Left hindlimb (tissue), 1 donor: ENCODE measurements at regions not wholly inside any gene's neighbourhood (a gene's known extent, or its start where the extent isn't known, plus 50 kb on each side); places are given as distances from the start of the nearest gene placed in this dataset.

Experiments used
- DNase-seq: peaks from one replicate; pipeline ENCODE4 v3.0.0-alpha.2; 2018

DNA sequence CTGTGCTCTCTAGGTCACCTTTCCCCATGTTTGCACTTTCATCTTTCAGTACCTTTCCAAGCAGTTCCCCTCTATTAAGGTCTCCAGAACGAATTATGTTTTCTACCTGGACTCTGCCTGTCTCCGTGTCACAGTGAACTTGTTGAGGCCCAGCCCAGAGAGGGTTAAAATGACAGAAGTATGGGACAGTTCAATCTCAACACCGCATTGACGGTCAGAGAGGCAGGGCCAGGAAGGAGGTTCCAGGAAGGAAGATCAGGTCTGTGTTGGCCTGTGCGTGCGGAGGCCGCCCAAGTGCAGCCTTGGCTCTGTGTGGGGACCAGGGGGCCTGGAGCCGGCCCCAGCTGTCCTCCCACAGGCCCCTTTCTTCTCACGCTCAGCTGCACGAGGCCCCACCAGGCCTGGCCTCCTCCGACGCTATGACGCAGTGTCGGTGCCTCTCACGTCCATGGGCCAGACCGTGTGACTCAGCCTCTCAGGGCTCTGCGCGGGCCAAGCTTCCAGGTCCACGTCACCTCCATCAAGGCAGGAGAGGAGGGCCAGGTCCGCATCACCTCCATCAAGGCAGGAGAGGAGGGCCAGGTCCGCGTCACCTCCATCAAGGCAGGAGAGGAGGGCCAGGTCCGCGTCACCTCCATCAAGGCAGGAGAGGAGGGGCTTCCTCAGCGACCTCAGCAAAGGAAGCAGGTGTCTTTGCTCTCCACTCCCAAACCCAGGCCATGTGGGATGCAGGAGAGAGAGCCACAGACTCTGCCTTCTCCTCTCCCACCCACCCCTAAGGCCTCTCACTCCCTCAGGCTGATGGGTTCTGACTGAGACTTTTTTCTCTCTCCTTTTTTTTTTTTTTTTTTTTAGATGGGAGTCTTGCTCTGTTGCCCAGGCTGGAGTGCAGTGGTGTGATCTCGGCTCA is 83.1 kb downstream of the CPN2 start:
- DNase-seq = peak; percentile 81

DNA sequence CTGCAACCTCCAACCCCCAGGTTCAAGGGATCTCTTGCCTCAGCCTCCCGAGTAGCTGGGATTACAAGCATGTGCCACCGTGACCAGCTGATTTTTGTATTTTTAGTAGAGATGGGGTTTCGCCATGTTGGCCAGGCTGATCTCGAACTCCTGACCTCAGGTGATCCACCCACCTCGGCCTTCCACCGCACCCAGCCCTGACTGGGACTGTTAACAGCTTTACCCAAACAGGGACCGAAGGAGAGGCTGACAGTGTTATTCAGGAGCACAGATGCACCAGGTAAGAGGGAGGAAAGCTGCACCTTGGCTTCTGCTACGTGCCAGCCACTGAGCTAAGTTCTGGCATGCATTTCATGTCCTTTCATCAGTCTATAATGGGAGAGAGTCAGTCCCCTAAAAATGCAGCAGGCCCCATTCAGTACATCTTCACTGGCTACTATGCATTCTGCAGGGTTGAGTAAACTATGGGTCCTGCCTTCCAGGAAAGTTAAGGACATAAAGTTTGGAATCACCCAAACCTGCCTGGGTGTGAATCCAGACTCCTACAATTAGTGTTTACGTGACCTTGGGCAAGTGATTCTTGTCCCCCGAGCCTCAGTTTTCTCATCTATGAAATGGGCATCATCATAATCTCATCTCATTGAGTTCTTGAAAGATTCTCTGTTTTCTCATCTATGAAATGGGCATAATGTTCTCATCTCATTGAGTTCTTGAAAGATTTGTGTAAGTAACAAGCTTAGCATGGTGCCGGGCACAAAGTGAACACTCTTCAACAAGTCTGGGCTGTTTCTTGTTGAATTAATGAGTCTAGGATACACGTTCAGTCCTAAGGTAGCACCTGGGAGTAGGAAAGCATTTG is 82.2 kb downstream of the CPN2 start:
- no peak for DNase-seq

DNA sequence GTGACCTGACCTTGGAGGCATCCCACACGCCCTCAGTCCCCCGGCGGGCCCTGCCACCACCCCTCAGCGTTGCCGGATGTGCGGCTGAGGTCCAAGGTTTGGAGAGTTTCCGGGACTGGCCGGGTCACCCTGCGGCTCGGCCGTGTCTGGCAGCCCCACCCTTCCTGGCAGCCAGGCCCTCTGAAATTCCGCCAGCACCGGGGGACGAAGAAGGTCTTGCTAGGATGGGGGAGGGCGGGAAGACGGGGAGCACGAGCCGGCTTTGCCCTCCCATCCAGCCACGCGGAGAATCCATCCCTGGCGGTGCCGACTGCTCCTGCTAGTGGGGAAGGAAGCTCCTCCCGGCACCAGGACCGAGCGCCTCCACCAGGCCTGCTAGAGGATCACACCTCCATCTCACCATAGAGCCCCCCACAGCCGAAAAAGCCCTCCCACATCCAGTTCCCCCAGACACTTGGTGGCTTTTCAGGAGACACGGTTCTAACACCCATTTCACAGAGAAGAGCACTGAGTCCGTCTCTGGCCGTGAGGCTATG is 81.5 kb downstream of the CPN2 start:
- DNase-seq = peak; percentile 92

DNA sequence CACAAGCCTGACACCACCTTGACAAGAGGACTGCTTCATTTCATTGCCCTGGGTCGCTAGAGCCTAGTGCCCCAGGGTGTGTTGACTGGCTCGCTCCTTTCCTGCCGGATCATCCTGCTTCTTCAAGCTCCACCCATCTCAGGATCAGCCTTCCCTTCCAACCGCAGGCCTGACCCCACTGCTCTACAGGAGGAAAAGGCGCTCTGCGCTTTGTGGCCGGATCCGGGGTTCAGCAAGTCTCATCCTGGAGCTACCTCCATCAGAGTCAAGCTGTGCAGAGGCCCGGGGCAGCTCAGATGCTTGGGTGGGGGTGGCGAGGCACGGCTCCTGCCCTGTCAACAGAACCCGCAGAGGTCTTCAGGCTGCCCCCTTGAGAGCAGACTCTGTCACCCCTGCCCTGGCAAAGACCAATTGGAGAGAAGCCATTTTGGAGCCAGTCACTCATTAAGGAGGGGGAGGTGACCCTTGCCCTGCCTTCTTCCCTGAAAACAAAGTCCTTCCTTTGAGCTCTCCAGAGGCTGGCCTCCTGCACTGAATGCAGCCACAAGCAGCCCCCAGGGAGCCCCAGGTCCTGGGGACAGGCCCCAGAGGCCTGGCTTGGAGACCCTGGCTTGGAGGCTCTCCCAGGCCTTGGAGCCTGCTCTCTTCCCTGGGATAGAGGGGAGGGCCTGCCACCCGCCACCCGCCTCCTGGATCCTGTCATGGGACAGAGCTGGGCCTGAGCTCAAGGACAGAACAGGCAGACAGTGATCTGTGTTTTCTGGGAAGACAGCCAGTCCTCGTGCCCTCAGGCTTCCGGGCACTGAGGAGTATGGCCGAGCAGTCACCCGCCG is 80.3 kb downstream of the CPN2 start:
- DNase-seq = peak; percentile 89

DNA sequence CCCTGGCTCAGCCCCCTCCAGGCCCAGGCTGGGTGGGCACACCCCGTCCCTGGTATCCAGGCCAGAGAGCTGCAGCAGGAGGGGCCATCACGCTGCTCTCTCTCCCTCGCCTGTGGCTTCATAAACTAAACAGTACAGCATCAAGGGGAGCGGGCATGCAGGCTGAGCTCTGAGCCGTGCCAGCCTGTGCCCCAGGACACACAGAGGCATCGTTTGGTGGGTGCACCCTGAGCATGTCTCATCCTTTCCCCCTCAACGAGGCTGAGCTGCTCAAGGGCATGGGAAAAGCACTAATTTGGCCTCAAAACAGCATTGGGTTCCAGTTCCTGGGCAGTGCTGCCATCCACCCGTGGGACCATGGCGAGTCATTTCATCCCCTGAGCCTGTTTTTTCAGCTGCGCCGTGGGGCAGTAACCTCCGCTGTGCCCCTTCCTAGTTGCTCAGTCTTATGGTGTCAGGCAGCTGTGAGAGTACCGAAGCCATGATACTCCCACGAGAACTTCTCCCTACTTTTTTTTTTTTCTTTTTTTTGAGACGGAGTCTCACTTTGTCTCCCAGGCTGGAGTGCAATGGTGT is 79.6 kb downstream of the CPN2 start:
- no peak for DNase-seq

DNA sequence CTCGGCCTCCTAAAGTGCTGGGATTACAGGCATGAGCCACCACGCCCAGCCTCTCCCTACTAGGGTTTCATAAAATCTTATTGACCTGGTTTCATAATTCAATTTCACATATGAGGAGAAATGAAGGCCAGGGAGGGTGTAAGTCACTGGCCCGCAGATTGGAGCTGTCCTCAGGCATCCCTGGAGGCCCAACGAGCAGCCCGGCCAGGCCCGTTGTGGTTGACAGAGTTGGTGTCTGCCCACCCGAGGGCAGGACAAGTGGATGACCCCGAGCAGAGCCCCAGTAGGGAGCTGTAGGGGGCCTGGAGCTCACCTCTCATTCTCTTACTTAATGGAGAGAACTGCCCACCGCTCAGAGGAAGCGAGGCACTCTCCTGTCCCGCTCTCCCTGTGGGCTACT is 78.9 kb downstream of the CPN2 start:
- DNase-seq = peak; percentile 29

DNA sequence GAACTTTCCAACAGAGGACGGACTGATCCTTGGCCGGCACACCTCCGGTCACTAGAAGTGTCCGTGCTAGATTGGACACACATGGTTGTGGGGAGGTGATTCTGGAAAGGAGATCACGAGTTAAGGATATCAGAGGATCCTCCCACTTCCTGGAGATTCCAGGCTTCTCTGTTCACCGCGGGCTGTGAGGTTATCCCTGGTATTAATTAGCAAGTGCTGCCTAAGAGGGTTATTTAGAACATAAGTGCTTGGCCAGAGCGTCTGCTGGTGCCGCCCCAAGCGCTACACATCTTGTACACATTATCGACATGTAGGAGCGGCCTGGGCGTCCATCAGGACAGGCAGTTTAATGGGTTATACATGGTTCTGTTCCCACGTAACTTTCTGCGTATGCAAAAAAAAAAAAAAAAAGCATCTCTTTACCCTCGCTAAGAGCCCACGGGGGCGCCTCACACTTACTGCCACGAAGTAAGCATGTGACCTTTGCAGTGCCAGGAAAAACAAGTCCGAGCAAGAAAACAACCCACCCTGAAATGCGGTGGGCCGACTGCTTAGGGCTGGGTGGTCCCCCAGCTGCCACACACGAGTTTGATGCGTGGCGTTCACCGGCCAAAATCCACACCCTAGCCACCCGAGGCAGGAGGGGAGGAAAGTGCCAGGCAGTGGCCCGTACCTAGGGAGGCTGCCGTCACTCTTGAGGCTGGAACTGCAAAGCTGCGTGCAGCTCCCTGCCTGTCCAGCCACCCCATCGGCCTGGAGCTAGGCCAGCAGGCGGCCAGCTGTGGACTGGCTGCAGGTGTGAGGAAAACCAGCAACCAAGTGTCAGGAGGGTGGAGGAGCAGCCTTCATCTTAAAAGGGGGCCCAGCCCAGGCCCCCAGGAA is 78.0 kb downstream of the CPN2 start:
- peak; percentile 76 for DNase-seq

DNA sequence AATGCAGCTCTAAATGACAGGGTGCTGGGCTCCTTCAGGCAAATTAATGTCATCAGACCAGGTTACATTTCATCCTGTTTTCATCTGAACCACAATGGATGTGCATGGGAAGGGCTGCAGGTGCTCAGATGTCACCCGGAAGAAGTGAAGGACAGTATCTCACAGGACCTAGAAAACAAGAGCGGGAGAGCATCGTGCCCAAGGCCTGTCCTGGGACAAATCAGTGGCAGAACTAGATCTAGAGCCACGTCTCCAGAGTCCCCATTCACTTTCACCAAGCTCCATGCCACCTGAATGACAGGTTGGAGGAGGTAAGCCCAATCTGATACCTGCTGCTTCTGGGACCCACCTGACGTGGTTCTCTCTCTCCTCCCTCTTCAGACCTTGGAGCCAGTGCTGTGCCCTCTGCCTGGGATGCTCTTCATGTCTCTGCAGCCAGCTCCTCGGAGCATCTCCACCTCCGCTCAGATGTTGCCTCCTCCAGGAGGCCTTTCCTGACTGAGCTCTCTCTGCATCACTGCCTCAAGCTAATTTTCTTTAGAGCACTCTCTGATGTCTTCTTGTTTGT is 77.3 kb downstream of the CPN2 start:
- DNase-seq = peak; percentile 25

DNA sequence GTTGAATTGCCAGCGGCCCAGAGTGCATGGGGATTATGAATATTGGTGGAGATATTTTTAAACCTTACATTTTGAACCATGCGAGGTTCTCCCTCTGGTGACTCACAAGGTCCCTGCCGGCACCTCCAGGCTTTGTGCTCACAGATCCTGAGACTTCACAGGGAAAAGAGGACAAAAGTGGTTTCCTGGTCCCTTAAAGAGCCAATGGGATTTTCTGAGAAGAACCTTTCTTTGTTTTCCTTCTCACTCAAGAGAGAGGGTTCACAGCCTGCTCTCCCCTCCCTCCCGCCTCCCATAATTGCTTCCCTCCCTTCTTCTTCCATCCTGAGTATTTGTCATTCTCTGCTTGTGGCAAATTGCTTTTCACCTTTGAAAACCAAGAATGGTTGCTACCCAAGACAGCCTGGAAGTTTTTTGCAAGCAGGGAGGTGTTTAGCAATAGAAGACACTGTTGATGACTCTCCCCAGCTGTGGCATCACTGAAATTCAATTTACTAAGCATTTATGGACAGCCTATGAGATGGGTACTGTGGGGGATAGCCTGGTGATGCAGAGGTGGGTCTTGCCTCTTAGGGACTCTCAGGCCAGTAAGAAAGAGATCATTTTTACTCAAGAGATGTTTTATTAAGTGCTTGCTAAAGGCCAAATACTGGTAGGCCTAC is 76.6 kb downstream of the CPN2 start:
- DNase-seq = peak; percentile 25

DNA sequence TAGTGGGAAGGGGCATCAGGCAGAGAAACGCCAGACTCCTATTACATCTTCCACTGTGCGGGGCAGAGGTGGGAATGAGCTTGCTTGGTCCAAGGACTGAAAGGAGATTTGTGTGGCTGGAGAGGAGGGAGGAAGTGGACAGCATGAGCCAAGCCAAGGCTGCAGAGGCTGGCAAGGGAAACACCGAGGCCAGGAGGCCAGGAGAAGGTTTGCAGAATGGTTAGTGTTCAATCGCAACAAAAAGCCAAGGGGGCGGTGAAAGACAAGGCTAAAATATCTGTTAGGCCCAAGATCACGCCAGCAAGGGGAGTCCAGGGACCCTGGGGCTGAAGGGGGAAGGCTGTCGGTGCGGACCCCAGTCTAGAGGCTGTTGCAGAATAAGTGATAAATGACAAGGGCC is 75.8 kb downstream of the CPN2 start:
- DNase-seq = peak; percentile 36

DNA sequence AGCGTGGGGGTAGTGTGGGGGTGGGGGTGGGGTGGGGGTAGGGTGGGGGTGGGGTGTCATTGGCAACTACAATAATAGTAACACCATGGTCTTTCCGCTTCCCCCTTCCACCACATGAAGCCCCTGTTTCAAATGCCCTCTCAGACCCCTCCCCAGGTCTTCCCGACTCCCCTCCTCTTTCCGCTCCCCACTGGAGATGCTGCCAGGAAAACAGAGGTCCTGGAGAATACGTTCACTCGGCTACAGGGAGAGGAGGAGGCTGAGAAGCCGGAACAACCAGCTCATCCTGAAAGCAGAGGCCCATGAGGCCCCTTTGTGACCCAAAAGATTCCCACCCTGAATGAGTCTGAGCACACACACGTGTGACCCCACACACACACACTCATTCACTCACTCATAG is 75.4 kb downstream of the CPN2 start:
- peak; percentile 48 for DNase-seq

DNA sequence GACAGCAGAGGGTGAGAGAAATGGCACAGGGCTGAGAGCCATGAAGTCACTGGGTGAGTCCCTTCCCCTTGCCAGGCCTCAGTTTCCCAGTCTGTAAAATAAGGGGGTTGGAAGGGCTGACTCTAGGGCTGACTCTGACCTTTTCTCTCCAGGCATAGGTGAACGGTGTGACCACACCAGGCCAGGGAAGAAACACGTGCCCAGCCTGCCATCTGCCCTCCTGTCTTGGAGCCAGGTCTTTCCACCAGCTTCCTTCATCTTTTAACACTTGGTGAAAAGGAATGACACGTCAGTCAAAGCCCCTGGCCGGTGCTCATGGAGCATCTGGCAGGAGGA is 74.4 kb downstream of the CPN2 start:
- DNase-seq = no peak

DNA sequence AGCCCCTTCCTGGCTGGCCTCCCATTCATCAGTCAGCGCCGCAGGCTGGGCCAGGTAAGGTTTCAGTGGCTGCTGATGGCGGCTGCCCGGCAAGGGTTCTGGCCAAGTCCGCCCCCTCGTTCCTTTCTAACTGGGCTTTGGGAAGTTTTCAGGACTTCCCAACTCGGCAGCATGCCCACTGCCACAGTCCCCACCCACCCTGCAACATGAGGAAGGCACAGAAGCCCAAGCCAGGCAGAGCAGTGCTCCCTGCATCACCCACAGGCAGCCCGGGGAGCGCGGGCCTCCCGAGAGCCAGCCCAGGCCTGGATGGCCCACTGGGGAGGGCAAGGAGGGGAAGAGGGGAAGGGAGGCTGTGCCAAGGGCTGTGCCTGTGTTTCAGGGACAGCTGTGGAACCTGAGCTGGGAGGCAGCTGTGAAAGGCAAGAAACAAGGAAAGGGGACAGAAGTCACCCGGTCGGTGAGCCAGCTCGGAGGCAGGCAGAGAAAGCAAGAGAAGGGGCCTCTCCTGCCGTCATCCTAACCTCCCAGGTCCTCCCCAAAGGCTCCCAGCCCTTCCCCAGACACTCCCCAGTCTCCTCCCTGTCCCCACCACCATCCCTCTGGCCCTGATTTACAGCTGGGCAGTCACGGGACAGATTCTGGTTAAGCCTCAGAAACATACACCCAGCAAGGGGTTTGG is 73.9 kb downstream of the CPN2 start:
- peak; percentile 93 for DNase-seq

DNA sequence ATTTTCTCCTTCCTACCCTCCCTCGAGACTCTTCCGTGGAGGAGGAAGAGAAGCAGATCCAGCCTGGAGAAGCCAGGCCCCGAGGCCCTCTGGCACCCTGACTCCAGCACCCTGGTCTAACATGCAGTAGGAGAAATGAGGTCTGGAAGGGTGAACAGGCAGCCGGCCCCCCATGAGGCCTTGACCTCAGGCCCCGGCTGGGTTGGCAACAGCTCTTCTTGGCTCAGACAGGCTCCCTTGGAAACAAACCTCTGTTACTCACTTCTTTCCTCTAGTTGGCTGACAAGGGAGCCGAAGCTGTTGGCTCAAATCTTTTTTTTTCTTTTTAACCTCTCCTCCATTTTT is 73.4 kb downstream of the CPN2 start:
- DNase-seq = peak; percentile 86

DNA sequence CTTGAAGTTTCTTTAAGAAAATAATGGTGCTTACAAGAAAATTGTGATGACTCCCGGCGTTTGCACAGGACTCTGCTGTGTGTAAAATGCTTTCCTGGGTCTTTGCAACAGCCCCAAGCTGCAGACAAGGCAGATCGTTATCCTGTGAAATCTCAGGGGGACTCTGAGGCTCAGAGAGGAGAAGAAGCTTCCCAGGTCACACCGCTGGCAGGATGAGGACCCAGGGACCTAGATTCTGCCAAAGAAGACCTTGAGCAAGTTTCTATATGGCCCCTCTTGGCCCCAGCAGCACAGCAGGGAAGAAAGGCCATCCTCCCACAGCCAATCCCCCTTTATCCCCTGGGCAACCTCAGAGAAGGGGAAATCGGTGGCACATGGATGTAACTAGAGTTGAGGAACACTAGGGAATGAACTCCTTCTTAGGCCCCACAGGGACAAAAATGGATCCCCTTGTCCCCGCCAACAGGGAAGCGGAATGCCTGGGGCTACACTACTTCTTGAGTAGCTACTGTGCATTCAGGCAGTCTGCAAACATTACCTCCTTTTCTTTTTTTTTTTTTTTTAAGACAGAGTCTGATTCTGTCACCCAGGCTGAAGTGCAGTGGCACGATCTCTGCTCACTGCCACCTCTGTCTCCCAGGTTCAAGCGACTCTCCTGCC is 72.8 kb downstream of the CPN2 start:
- peak; percentile 23 for DNase-seq

DNA sequence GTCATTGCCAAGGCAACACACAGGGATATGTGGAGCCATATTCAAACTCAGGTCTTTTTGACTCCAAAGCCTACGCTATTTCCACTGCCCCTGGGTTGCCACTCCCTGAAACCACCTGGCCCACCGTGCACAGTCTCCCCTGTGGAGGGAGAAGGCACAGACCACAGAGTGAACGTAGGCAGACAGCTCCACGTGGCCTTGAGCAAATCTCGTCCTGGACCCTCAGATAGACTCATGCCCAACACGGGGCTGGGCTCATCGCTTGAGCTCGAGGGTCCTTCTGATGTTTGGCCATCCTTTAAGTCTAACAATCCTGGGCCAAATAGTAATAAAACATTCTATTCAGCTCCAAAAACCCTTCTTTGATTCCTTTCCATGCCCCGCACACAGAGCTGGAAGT is 72.0 kb downstream of the CPN2 start:
- DNase-seq = no peak

DNA sequence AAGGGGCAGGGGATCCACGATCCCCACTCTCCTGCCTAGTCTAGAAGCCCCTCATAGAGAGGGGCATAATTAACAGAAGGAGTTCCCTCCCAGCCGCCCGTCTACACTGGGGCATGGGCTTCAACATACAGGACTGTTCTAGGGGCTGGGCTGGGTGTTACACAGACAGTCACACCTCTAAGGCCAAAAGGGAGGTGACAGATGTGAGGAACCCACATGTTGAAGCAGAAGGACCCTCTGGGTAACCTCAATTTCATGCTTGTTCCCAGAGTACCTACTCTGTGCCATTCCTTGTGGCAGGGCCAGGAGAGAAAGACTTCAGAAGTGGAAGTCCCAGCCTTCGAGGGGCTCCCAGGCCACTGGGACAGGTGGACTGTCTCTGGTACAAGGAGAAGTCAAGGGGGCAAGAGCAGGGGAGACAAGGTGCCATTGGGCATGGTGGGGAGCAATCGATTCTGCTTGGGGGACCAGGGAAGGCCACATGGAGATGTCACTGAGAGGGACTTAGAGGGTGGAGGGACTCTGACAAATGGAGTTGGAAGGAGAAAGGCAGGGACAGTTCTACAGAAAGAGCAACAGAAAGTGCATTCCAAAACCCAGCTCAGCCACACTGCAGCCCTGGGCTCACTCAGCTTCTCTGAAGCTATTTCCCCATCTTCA is 71.3 kb downstream of the CPN2 start:
- DNase-seq = no peak

DNA sequence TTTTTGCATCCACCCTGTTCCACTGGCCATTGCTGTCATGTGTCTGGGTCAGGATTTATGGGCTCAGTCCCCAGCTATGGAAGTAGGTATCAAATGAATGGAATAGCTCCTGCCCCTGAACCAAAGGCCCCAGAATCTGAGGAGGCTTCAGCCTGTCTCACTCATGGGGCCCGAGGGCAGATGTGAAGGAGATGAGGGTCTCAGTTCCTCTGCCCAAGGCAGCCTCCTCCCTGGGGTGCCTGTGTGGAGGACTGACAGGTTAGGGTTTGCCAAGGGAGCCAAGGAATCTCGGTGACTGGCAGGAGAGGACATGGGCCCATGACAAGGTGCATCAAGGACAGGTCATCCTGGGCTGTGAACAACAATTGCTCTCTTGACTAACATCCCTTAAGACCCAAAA is 70.4 kb downstream of the CPN2 start:
- no peak for DNase-seq

DNA sequence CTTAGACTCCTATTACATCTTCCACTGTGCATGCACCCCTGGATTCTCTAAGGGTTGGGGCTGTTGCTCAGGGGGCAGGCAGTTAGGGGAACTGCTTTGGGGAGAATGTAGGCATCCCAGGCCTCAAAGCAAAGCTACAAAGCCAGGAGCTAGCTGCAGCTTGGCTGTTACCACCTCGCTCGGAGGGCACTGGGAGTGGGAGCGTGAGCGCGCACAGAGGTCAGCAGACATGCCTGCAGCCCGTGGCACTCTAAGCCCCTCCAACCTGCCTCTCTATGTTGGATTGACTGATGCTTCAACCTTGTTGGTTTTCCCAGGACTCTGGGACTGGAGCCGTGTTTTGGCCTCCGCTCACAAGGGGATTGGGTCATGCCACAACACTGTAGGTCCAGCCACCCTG is 69.8 kb downstream of the CPN2 start:
- no peak for DNase-seq
